Hepatocyte (in vitro differentiated cells): ENCODE measurements at regions not wholly inside any gene's neighbourhood (a gene's known extent, or its start where the extent isn't known, plus 50 kb on each side); places are given as distances from the start of the nearest gene placed in this dataset.

Experiments used
- EZH2 ChIP-seq: fragments of 200-600 bp; sonication (generic); IDR thresholded peaks from 2 replicates; pipeline ENCODE4 v1.6.1; 2016; ENCODE audit warnings: antibody characterized with exemption, mild to moderate bottlenecking, borderline replicate concordance
- TF ChIP-seq, protein P1 (sequence below): fragments of 200-600 bp; sonication (generic); IDR thresholded peaks from 2 replicates; pipeline ENCODE4 v1.5.1; 2016; ENCODE audit warnings: antibody characterized with exemption, mild to moderate bottlenecking; ENCODE audit not compliant: poor library complexity

DNA sequence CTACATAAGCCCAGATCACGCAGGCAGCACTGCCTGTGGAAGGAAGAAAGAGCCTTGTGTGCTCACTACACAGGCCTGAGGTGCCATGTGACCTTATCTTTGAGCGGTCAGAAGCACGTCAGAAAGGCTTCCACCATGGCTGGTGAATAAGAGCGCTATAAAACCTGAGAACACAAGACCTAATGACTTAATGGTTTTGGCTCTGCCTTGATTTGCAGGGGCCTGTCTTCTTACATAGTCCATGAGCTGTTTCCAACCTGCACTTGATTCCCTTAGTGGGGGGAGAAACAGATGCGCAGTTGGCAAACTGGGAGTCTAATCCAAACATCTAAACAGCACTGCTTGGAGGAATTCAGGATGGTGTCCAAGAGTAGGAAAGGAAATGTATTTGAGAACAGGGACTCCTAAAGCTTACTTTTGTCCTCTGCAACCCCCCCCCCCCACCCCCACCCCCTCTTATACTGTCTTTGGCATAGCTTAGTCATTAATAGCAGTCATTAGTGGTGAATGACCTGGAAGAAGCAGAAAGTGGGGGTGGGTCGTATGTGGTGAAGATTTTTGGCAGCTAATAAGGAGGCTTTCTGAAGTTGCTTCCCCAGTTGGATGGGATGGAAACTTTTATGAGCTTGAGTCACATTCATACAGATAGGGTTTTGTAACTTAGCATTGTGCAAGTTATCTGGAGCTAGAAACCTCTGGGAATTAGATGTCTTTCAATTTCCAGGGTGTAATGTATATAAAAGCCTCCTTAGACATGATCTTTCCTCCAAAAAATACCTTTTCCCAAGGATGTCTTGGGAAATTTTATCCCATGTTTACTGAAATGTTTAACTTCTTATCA lies 454.1 kb downstream of the MEIS1 start:
- TF ChIP-seq EZH2 = no peak
- TF ChIP-seq, protein P1, sequence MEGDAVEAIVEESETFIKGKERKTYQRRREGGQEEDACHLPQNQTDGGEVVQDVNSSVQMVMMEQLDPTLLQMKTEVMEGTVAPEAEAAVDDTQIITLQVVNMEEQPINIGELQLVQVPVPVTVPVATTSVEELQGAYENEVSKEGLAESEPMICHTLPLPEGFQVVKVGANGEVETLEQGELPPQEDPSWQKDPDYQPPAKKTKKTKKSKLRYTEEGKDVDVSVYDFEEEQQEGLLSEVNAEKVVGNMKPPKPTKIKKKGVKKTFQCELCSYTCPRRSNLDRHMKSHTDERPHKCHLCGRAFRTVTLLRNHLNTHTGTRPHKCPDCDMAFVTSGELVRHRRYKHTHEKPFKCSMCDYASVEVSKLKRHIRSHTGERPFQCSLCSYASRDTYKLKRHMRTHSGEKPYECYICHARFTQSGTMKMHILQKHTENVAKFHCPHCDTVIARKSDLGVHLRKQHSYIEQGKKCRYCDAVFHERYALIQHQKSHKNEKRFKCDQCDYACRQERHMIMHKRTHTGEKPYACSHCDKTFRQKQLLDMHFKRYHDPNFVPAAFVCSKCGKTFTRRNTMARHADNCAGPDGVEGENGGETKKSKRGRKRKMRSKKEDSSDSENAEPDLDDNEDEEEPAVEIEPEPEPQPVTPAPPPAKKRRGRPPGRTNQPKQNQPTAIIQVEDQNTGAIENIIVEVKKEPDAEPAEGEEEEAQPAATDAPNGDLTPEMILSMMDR = no peak
